Tongue (tissue), 1 donor: ENCODE measurements at regions not wholly inside any gene's neighbourhood (a gene's known extent, or its start where the extent isn't known, plus 50 kb on each side); places are given as distances from the start of the nearest gene placed in this dataset.

Source experiments
- DNase-seq: peaks from one replicate; pipeline ENCODE4 v3.0.0-alpha.2; 2015

DNA sequence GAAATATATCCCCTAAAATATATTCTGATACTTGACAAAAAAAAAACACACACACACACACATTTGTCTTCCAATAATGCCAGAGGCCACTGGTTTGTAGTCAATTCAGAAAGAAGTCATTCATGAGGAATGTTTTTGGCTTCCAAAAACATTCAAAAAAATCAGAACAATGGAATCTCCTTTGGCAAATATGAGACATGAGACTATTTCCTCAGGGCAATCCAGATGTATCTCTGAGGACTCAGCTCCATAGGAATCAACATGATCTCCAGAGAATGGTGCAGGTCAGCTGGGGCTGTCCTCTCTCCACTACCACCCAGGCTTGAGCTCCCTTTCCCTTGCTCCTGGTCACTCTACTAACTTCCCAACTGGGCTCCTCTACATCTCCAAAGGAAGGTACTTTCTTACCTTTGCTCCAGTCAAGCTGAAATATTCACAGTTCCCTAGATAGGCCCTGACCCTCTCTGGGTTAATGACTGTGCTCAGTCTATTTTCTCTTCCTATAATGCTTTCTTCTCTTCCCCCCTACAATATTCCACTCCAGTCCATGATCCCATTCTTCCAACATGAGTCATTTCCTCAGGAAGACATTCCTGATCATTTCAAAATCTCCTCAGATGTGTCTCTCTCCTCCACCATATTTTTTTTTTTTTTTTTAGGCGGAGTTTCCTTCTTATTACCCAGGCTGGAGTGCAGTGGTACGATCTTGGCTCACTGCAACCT lies 145.3 kb downstream of the C1D start:
- no peak for DNase-seq

GRCh38 chr2:67918471-67918870 lies 144.3 kb downstream of the C1D start:
- DNase-seq = no peak

- DNase-seq = no peak
These were observed 143.3 kb downstream of the C1D start for GRCh38 chr2:67919490-67919889.

DNA sequence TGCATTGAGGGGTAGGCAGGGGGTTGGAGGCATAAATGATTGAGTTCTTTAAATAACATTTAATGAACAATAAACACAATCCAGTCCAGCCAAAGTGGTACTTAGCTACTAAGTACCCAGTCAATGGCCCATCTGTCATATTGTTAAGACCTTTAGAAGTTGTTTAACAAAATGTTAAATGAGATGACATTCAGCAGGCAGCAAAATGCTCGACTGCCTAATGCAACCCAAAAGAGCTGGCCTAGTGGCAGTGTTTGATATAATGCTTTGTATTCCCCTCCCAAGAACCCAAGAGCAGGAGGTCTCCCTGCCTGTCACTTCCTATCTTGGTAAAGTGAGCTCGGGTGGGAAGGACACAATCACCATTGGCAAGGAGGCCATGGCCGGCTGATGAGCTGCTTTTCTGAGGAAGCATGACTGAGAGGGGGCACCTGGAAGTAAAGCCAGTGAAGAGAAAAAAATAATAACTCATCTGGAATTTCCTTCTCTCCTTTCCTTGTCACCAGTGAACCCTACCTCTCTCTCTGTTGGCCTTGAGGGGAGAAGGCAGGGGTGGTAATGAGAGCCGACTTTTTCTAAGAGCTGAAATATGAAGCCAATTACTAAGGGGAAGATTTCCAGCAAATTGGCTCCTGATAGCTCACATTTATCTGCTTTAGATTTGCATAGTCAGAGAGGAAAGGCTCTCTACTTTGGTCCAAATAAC lies 140.6 kb downstream of the C1D start:
- DNase-seq = no peak

- no peak for DNase-seq
These were observed 139.1 kb downstream of the C1D start for GRCh38 chr2:67923696-67924095.

DNA sequence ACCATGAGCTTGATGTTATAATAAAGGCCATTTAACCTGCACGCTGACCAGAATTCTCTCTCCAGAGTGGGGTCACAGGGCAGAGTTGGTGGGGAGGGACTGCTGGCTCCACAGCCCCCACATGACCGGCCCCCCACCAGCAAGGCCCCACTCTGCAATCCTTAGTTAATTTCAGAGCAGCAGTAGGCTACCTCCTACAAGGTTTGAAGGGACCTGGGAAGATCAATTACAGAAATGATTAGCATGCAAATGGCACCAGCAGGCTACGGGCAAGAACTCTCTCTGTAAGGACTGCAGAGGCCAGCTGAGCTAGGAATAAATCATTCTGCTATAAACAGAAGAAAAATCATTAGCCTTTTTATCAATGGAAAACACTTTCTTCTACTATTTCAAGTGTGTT lies 135.3 kb downstream of the C1D start:
- no peak for DNase-seq

DNA sequence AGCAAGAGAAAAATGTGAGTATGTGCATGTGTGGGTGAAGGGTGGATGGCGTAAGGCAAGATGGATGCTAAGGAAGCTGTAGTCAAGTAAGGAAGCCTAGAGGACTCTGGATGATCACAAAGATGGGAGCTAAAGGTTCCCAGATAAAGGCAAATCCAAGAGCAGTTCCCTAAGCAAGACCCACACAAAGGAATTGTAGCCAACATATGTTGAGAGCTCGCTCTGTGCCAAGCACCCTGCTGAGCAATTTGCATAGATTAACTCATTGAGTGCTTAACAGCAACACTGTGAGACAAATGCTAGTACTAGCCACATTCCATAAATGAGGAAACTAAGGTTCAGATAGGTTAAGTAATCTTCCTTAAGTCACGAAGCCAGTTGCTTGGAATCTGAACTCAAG lies 132.6 kb downstream of the C1D start:
- no peak for DNase-seq

DNA sequence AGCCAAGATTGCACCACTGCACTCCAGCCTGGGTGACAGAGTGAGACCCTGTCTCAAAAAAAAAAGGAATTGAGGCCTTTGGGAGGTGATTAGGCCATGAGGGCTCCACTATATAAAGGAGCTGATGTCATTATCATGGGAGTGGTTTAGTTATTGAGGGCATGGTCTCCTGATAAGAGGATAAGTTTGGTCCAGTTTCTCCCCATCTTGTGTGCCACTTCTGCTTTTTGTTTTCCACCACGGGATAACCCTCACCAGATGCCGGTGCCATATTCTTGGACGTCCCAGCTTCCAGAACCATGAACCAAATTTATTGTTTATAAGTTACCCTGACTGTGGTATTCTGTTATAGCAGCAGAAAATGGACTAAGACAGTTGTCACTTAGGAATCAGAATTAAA lies 125.8 kb downstream of the C1D start:
- DNase-seq = no peak

GRCh38 chr2:67938053-67938452 lies 124.8 kb downstream of the C1D start:
- DNase-seq = no peak

GRCh38 chr2:67945056-67945455 lies 117.7 kb downstream of the C1D start:
- no peak for DNase-seq

- DNase-seq = no peak
These were observed 116.9 kb downstream of the C1D start for GRCh38 chr2:67945940-67946339.

DNA sequence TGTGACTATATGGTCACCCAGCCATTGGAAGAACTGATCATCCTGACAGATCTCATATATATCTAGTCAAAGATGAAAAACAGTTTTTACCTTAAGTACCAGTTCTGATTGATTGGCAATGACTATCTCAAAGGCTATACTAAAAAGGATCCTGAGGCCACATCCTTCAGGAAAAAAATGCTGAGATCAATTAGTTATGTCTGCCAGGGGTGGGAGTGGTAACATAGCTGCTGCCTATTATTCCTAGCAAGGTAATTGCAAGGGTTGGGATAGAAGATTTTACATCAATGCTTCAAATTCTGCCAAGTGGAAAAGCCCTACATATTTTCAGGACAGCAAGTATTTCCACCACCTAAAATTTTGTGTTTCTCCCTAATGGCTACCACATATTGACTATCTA lies 114.7 kb downstream of the C1D start:
- DNase-seq = no peak

DNA sequence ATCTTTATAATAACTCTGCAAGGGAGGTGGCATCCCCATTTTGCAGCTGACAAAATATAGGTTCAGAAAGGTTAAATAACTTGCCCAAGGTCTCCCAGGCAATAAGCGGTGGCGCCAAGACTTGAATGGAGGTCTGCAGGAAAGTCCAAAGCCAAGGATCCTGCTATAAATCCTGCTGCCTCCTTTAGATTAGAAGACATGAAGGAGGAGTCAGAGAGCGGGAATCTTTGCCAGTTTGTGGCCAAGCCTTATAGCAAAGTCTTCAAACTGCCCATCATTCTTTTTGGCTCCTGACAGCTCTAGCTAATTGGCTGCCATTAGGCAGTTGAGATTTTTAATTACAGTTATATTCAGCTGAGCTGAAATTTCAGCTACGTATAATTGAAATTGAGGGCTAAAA lies 114.3 kb downstream of the C1D start:
- no peak for DNase-seq

GRCh38 chr2:67950018-67950417 lies 112.8 kb downstream of the C1D start:
- DNase-seq = no peak

DNA sequence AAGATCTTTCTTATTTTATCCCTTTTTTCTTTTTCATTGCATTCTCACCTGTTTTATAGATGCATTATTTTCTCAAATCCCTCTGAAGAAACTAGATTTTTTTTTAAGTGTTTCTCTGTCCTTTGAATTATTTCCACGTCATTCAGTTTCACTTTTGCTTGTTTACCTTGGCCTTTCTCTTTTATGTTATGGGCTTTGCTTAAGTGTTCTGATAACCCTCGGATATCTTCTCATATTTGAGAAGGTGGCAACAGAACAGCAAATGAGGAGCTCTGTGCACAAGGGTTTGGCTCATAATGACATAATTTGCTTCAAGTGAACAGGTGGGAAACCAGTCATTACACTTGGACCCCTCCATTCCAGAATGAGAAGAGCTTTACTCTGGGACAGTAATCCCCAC lies 111.9 kb downstream of the C1D start:
- DNase-seq = no peak

GRCh38 chr2:67952066-67952465 lies 110.7 kb downstream of the C1D start:
- no peak for DNase-seq

DNA sequence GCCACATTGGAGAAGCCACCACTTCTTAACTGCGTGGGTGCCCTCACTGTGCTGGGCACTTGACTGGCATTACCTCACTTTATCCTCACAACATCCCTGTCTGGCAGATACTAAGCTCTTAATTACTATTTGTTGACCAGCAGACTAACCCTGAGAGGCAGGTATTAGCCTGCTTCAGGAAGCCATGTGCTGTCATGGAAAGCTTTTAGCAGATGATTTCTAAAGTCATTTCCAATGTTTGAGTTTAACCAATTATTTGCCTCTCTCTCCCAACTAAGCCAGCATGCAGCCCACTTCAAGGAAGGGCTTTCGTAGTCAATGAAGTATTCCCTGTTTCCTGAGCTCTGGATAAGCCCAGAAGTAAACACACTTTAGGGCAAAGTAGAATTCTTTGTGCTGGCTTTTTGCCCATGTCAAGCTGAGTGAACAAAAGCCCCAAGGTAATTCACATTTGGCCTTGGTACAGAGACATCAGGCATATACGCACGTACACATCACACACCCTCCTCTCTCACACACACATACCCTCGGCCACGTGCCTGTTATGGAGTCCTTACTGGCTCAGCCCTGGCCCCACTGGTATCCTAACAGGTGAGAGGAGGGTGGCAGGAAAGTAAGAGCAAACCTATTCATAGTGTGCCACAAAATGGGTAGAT lies 108.6 kb downstream of the C1D start:
- DNase-seq = peak; percentile 73

GRCh38 chr2:67955748-67956603 lies 106.8 kb downstream of the C1D start:
- peak; percentile 29 for DNase-seq

DNA sequence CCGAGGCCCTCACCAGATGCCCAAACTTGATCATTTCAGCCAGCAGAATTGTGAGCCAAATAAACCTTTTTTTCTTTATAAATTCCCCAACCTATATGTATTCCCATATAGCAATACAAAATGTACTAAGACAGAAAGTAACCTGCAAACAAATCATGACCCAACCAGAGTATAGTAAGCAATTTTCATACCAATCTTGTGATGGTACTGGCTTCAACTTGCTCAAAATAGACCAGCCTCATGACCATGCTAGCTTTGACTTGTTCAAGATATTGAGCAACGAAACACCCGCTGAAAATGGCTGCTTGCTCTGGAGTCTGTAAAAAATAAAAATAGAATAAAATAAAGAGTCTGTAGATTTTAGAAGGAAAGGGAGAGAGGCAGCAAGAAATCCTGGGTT lies 97.6 kb downstream of the C1D start:
- no peak for DNase-seq

GRCh38 chr2:67970071-67970470 lies 92.7 kb downstream of the C1D start:
- DNase-seq = no peak

DNA sequence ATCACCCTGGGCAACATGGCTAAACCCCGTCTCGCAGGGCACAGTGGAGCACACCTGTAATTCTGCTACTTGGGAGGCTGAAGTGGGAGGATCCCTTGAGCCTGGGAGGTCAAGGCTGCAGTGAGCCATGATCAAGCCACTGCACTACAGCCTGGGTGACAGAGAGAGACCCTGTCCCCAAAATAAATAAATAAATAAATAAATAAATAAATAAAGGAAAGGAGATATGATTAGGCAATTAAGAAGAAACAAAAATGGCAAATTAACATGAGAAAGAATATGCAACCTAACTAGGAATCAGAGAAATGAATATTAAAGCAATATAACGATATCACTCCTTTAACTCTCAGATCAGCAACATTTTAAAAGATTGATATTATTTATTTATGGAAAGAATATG lies 92.3 kb downstream of the C1D start:
- no peak for DNase-seq

DNA sequence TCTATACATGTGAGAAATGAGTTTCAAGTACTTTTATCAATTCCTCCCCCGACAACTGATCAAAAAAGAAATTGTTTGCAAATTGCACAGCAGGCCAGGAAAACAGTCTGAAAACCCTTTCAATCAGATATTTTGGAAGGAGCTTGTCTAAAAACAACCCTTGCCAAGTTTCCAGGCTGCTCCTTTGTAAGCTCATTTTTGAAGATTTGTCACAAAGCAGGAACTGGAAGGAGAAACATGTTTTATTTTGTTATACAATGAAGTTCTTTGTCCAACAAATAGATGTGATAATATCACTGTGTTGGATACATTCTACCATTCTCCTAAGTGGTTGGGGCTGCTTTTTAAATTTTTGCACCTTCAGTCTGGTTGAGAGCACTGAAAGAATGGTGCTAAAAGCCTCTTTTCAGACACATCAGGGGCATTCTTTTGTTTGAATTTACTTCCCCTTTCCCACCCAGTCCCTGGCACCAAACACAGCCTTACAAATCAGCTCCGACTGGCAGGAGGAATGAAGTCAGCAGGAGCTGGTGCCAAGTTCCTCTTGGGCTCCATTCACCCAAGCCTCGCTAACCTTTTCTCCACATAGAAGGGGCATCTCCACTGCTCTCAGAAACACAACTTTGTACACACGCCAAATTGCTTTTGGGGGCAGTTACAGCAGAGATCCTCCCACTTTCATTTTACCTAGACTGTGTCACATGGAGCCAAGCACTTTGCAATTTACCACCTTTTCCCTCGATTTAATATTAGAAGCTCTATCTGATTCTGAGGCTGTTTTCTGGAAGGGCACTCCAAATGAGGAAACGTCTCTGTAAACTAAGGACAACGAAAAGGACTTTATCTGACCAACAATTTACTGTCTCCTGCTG lies 88.0 kb downstream of the C1D start:
- peak; percentile 25 for DNase-seq
